SK-N-SH treated with all-trans-retinoic acid at 6 μM for 48 hours (cell line): ENCODE measurements at regions not wholly inside any gene's neighbourhood (a gene's known extent, or its start where the extent isn't known, plus 50 kb on each side); places are given as distances from the start of the nearest gene placed in this dataset.

Experiments
- ATAC-seq: fragments of 200-7000 bp; cut with Tn5 transposase; 3 replicates; pipeline ENCODE4 v1.9.1; 2020; ENCODE audit warnings: mild to moderate bottlenecking, moderate library complexity
- ARNTL ChIP-seq: fragments of 450-650 bp; formaldehyde crosslinking; IDR thresholded peaks from 2 replicates; pipeline ENCODE4 v1.5.0; 2020; ENCODE audit warnings: low read depth, mild to moderate bottlenecking, moderate library complexity, borderline replicate concordance
- BACH2 ChIP-seq: fragments of 250-450 bp; sonication (Bioruptor Pico); IDR thresholded peaks from 2 replicates; pipeline ENCODE4 v1.9.0; 2021; ENCODE audit warnings: mild to moderate bottlenecking, borderline replicate concordance
- CSDC2 ChIP-seq: fragments of 250-450 bp; sonication (Bioruptor Pico); IDR thresholded peaks from 2 replicates; pipeline ENCODE4 v1.5.0; 2020; ENCODE audit warnings: mild to moderate bottlenecking, moderate library complexity
- ESRRG ChIP-seq: fragments of 250-450 bp; sonication (Bioruptor Pico); IDR thresholded peaks from 2 replicates; pipeline ENCODE4 v1.6.1; 2021; ENCODE audit warnings: mild to moderate bottlenecking
- OSR1 ChIP-seq: fragments of 250-450 bp; sonication (Bioruptor Pico); IDR thresholded peaks from 2 replicates; pipeline ENCODE4 v1.8.0; 2022; ENCODE audit warnings: moderate library complexity, mild to moderate bottlenecking, inconsistent platforms
- PPARA ChIP-seq: fragments of 250-450 bp; sonication (Bioruptor Pico); IDR thresholded peaks from 2 replicates; pipeline ENCODE4 v1.5.0; 2020; ENCODE audit warnings: mild to moderate bottlenecking, borderline replicate concordance
- RARB ChIP-seq: fragments of 250-450 bp; sonication (Bioruptor Pico); IDR thresholded peaks from 2 replicates; pipeline ENCODE4 v1.8.0; 2021; ENCODE audit warnings: mild to moderate bottlenecking, moderate library complexity
- TCF4 ChIP-seq: fragments of 250-450 bp; sonication (Bioruptor Pico); IDR thresholded peaks from 2 replicates; pipeline ENCODE4 v1.8.0; 2021; ENCODE audit warnings: mild to moderate bottlenecking, moderate library complexity, borderline replicate concordance
- TOX ChIP-seq: fragments of 250-450 bp; sonication (Bioruptor Pico); IDR thresholded peaks from 2 replicates; pipeline ENCODE4 v1.8.0; 2021; ENCODE audit warnings: mild to moderate bottlenecking, moderate library complexity, borderline replicate concordance
- ZC3H10 ChIP-seq: fragments of 250-450 bp; sonication (Bioruptor Pico); IDR thresholded peaks from 2 replicates; pipeline ENCODE4 v1.5.1; 2021; ENCODE audit warnings: mild to moderate bottlenecking, moderate library complexity
- ZFP3 ChIP-seq: fragments of 250-450 bp; sonication (Bioruptor Pico); IDR thresholded peaks from 2 replicates; pipeline ENCODE4 v1.5.0; 2020; ENCODE audit warnings: mild to moderate bottlenecking, moderate library complexity
- ZFP30 ChIP-seq: fragments of 450-650 bp; formaldehyde crosslinking; IDR thresholded peaks from 2 replicates; pipeline ENCODE4 v1.5.0; 2022; ENCODE audit warnings: mild to moderate bottlenecking, moderate library complexity
- ZNF565 ChIP-seq: fragments of 450-650 bp; formaldehyde crosslinking; conservative IDR thresholded peaks from 2 replicates; pipeline ENCODE4 v1.5.0; 2020; ENCODE audit warnings: low read depth, mild to moderate bottlenecking, moderate library complexity
- ZNF70 ChIP-seq: fragments of 450-650 bp; formaldehyde crosslinking; IDR thresholded peaks from 2 replicates; pipeline ENCODE4 v1.5.0; 2020; ENCODE audit warnings: mild to moderate bottlenecking, moderate library complexity
- ZNF8 ChIP-seq: fragments of 450-650 bp; formaldehyde crosslinking; IDR thresholded peaks from 2 replicates; pipeline ENCODE4 v1.5.0; 2020; ENCODE audit warnings: mild to moderate bottlenecking, moderate library complexity
- TF ChIP-seq, protein P1 (sequence below): fragments of 250-450 bp; sonication (Bioruptor Pico); IDR thresholded peaks from 2 replicates; pipeline ENCODE4 v1.8.0; 2021; ENCODE audit warnings: low read depth, mild to moderate bottlenecking, moderate library complexity, borderline replicate concordance
- TF ChIP-seq, protein P2 (sequence below): fragments of 250-450 bp; sonication (Bioruptor Pico); IDR thresholded peaks from 2 replicates; pipeline ENCODE4 v1.5.1; 2021; ENCODE audit warnings: mild to moderate bottlenecking, moderate library complexity
- TF ChIP-seq, protein P3 (sequence below): fragments of 250-450 bp; sonication (Bioruptor Pico); IDR thresholded peaks from 2 replicates; pipeline ENCODE4 v1.5.1; 2020; ENCODE audit warnings: low read depth, mild to moderate bottlenecking, moderate library complexity
- TF ChIP-seq, protein P4 (sequence below): fragments of 250-450 bp; sonication (Bioruptor Pico); IDR thresholded peaks from 2 replicates; pipeline ENCODE4 v1.8.0; 2020; ENCODE audit warnings: mild to moderate bottlenecking, moderate library complexity, borderline replicate concordance

DNA sequence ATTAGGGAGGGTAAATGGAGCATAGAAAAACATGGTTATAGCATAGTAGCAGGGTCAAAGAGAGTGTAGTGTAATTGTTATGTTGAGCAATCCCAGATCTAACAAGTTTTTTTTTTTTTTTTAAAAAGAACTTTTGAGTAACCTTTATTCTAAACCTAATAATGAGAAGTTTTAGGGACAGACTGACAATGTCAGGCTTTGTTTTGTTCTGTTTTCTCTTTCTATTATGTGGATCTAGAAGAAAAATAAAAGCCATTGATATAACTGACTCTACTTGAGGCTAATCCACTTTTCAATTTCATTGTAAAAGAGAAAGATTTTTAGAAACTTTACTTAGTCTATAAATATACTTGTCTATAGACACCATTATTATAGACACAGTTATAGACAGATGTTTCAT lies 200.0 kb downstream of the FAM170A start (continued):
- TF ChIP-seq, protein P1, sequence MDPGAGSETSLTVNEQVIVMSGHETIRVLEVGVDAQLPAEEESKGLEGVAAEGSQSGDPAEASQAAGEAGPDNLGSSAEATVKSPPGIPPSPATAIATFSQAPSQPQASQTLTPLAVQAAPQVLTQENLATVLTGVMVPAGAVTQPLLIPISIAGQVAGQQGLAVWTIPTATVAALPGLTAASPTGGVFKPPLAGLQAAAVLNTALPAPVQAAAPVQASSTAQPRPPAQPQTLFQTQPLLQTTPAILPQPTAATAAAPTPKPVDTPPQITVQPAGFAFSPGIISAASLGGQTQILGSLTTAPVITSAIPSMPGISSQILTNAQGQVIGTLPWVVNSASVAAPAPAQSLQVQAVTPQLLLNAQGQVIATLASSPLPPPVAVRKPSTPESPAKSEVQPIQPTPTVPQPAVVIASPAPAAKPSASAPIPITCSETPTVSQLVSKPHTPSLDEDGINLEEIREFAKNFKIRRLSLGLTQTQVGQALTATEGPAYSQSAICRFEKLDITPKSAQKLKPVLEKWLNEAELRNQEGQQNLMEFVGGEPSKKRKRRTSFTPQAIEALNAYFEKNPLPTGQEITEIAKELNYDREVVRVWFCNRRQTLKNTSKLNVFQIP (CRISPR knock-in tag), result no peak
- TF ChIP-seq, protein P2, sequence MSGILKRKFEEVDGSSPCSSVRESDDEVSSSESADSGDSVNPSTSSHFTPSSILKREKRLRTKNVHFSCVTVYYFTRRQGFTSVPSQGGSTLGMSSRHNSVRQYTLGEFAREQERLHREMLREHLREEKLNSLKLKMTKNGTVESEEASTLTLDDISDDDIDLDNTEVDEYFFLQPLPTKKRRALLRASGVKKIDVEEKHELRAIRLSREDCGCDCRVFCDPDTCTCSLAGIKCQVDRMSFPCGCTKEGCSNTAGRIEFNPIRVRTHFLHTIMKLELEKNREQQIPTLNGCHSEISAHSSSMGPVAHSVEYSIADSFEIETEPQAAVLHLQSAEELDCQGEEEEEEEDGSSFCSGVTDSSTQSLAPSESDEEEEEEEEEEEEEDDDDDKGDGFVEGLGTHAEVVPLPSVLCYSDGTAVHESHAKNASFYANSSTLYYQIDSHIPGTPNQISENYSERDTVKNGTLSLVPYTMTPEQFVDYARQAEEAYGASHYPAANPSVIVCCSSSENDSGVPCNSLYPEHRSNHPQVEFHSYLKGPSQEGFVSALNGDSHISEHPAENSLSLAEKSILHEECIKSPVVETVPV, result no peak
- no peak for TF ChIP-seq CSDC2 (CRISPR knock-in tag)

DNA sequence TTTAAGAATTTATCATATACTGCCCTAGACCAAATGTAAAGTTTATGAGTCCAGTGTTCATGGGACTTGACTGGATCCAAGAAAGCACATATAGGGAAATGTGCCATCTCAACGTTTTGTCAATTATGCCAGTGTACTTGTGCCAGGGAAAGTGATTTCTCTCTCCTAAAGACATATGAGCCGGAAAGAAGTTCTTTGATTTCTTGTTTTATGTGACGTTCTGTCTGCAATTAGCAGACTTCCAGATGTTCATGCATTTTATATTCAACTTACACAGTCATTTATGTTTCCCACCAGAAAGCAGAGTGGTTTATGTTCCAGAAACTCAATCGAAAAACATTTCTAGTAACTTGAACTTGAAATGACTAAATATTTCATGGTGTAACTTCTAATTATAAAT lies 203.8 kb downstream of the FAM170A start:
- ATAC-seq, result no peak
- TF ChIP-seq ZNF565 (no peak), TOX (CRISPR knock-in tag) (no peak), ZNF8 (CRISPR knock-in tag) (no peak), TCF4 (CRISPR knock-in tag) (no peak), ZFP3 (CRISPR knock-in tag) (no peak), ARNTL (CRISPR knock-in tag) (no peak), OSR1 (CRISPR knock-in tag) (no peak), ZNF70 (CRISPR knock-in tag) (no peak), ESRRG (no peak), BACH2 (CRISPR knock-in tag) (no peak), ZC3H10 (no peak), ZFP30 (CRISPR knock-in tag) (no peak), RARB (CRISPR knock-in tag) (no peak), PPARA (CRISPR knock-in tag) (no peak)
- TF ChIP-seq, protein P3, sequence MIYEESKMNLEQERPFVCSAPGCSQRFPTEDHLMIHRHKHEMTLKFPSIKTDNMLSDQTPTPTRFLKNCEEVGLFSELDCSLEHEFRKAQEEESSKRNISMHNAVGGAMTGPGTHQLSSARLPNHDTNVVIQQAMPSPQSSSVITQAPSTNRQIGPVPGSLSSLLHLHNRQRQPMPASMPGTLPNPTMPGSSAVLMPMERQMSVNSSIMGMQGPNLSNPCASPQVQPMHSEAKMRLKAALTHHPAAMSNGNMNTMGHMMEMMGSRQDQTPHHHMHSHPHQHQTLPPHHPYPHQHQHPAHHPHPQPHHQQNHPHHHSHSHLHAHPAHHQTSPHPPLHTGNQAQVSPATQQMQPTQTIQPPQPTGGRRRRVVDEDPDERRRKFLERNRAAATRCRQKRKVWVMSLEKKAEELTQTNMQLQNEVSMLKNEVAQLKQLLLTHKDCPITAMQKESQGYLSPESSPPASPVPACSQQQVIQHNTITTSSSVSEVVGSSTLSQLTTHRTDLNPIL (CRISPR knock-in tag), result no peak
- TF ChIP-seq, protein P4, sequence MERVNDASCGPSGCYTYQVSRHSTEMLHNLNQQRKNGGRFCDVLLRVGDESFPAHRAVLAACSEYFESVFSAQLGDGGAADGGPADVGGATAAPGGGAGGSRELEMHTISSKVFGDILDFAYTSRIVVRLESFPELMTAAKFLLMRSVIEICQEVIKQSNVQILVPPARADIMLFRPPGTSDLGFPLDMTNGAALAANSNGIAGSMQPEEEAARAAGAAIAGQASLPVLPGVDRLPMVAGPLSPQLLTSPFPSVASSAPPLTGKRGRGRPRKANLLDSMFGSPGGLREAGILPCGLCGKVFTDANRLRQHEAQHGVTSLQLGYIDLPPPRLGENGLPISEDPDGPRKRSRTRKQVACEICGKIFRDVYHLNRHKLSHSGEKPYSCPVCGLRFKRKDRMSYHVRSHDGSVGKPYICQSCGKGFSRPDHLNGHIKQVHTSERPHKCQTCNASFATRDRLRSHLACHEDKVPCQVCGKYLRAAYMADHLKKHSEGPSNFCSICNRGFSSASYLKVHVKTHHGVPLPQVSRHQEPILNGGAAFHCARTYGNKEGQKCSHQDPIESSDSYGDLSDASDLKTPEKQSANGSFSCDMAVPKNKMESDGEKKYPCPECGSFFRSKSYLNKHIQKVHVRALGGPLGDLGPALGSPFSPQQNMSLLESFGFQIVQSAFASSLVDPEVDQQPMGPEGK (CRISPR knock-in tag), result no peak
- TF ChIP-seq, protein P2, result no peak

DNA sequence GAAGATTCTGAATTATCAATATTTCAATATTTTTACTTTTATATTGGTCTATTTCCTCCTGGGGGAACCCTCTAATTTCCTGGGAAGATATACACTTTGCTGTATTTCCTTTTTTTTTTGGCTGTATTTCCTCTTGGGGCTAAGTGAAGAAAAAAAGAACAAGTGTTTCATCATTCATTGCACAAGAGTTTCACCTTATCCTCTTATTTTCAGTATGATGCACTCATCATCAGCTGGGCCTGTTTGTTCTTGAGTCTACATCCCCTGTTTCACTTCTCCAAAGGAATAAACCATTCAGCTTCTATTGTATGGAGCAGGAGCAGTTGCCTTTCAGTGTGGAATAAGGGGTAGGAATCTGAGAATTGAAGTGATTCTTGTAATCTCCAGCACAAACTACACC lies 210.8 kb downstream of the FAM170A start:
- TF ChIP-seq ZC3H10, result no peak
- no peak for TF ChIP-seq TOX (CRISPR knock-in tag)
- TF ChIP-seq ZFP3 (CRISPR knock-in tag), result no peak
- TF ChIP-seq, protein P4 (CRISPR knock-in tag), result no peak
- no peak for TF ChIP-seq ZNF70 (CRISPR knock-in tag)
- no peak for TF ChIP-seq ARNTL (CRISPR knock-in tag)
- TF ChIP-seq ZNF8 (CRISPR knock-in tag), result no peak
- TF ChIP-seq, protein P3 (CRISPR knock-in tag), result no peak
- no peak for TF ChIP-seq ZNF565
- TF ChIP-seq ESRRG, result no peak
- TF ChIP-seq, protein P1 (CRISPR knock-in tag), result no peak
- TF ChIP-seq, protein P2, result no peak
- ATAC-seq, result no peak
